GM12864 (cell line): ENCODE measurements at regions not wholly inside any gene's neighbourhood (a gene's known extent, or its start where the extent isn't known, plus 50 kb on each side); places are given as distances from the start of the nearest gene placed in this dataset.

Experiments used
- DNase-seq: peaks from one replicate; pipeline ENCODE4 v3.0.0-alpha.2; 2011; ENCODE audit warnings: low read depth
- H3K4me3 ChIP-seq: 2 replicates; pipeline ENCODE4 v1.5.1; 2011; ENCODE audit warnings: mild to moderate bottlenecking, low read depth, low read length, control low read depth
- TF ChIP-seq, protein P1 (sequence below): IDR thresholded peaks from 2 replicates; pipeline ENCODE4 v1.5.1; 2011; ENCODE audit warnings: low read depth, mild to moderate bottlenecking, moderate library complexity, low read length, control low read depth, inconsistent platforms; ENCODE audit errors: missing control alignments

DNA sequence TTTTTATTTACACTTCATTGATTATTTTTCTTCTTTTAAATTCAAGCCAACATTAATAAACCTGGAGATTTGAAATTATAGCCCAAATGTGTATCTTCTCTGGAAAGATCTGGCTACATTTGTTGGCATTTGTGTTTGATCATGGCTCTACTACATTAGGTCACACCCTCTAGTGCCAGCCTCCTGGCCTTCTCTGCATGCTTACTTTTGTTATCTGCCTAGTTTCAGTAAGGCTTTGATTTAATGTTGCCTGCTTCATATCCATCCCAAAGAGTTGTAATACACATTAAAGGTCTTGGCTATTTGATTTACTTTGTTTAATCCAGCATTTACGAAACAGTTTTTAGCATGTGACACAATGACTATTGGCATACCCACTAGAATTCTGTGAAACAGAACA, 224.5 kb downstream of the TRAM1L1 start:
- DNase-seq: no peak
- TF ChIP-seq, protein P1, sequence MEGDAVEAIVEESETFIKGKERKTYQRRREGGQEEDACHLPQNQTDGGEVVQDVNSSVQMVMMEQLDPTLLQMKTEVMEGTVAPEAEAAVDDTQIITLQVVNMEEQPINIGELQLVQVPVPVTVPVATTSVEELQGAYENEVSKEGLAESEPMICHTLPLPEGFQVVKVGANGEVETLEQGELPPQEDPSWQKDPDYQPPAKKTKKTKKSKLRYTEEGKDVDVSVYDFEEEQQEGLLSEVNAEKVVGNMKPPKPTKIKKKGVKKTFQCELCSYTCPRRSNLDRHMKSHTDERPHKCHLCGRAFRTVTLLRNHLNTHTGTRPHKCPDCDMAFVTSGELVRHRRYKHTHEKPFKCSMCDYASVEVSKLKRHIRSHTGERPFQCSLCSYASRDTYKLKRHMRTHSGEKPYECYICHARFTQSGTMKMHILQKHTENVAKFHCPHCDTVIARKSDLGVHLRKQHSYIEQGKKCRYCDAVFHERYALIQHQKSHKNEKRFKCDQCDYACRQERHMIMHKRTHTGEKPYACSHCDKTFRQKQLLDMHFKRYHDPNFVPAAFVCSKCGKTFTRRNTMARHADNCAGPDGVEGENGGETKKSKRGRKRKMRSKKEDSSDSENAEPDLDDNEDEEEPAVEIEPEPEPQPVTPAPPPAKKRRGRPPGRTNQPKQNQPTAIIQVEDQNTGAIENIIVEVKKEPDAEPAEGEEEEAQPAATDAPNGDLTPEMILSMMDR: no peak
- no peak overlapping the region for H3K4me3 ChIP-seq

DNA sequence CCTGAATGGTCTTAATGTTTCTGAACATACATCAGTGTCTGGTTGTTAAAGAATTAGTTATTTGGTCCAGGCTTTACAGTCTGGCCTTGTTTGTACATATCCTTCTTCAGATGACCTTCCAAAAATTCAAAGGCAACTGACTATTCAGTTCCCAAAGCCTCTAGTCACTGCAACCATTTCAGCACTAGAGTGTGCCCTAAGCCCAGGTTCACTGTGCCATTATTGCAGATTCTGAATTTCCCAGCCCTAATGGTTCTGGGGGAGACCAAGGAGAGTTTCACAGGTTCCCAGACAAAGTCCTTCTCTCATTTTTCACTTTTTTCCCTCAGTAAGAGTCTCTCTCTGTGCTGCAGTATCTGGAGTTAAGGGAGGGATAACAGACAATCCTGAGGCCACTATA, 235.8 kb downstream of the TRAM1L1 start:
- no peak overlapping the region for H3K4me3 ChIP-seq
- TF ChIP-seq, protein P1: no peak
- no peak for DNase-seq

DNA sequence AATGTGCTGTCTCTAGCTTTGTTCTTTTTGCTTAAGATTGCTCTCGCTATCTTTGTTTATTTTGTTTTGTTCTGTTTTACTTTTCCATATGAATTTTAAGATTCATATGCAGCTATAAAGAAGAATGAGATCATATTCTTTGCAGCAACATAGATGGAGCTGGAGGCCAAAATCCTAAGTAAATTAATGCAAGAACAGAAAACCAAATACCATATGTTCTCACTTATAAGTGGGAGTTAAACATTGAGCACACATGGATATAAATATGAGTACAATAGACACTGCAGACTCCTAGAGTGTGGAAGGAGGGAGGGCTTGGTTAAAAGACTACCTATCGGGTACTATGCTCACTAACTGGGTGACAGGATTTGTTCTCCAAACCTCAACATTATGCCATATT, 237.8 kb downstream of the TRAM1L1 start:
- no peak for DNase-seq
- TF ChIP-seq, protein P1: no peak
- H3K4me3 ChIP-seq: no peak overlapping the region

DNA sequence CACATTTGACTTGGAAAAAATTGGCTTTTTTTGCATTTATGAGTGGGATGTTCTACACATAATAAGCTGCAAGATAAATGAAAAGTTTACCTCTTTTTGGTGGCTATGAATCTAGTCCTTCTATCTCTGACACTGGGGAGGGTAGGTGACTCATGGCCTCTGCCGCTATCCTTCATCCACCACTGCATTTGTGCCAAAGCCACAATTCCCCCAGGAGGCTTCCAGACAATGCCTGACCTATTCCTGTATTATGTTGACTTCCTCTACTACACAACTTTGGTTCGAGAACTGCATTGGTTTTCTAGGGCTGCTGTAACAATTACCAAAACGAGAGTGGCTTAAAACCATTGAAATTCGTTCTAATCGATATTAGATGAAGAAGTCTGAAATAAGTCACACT, 245.6 kb downstream of the TRAM1L1 start:
- H3K4me3 ChIP-seq: no peak overlapping the region
- TF ChIP-seq, protein P1: no peak
- DNase-seq: no peak

DNA sequence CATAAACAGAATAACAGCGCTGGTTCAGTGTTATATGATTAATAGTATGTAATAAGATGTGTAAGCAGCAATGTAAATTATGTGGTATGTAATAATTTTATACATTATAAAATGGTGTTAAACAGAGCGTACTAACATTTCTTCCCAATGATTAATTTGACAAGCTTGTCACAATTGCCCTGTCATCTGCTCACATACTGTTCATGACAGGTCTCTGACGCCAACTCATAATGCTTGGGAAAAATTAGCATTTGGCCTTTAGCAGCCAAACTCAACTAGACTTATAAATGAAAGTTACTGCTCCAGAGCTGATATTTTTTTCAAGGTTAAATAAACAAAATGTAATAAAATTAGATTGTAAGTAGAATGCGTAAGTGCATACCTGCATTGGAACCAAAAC, 246.8 kb downstream of the TRAM1L1 start:
- TF ChIP-seq, protein P1: no peak
- H3K4me3 ChIP-seq: no peak overlapping the region
- no peak for DNase-seq

DNA sequence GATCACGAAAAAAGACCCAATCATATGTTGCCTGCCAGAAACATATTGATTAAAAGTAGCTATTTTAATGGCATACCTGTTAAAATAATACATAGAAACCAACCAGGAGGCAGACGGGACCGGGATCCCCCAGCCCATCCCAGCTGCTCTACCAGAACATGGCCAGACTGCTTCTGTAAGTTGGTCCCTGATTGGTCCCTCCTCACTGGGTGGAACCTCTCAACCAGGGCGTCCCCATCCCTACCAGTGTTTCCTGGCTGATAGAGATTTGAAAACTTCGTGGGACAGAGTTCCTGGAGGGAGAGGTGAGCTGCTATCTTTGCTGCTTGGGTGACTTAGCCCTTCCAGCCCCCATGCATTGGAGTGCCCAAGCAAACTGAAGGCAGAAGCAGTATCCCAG, 256.2 kb downstream of the TRAM1L1 start:
- no peak overlapping the region for H3K4me3 ChIP-seq
- TF ChIP-seq, protein P1: no peak

DNA sequence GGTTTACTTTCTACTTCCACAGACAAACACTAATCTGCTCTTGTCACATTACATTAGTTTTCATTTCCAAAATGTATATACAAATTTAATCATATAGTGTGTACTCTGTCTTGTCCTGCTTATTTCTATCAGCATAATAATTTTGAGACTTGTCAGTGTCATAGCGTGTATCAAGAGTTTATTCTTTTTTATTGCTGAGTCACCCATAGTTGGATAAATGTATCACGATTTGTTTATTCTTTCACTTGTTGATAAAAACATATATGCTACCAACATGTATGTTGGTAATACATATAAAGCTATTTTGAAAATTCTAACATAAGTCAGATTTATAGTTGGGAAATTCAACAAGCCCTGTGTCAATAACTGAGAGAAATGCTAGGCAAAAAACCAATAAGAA, 261.2 kb downstream of the TRAM1L1 start:
- TF ChIP-seq, protein P1: no peak
- no peak for DNase-seq
- no peak overlapping the region for H3K4me3 ChIP-seq

More for the DNA sequence above, 256.2 kb downstream of the TRAM1L1 start:
- DNase-seq: no peak
